ENCODE measurements at regions not wholly inside any gene's neighbourhood (a gene's known extent, or its start where the extent isn't known, plus 50 kb on each side); places are given as distances from the start of the nearest gene placed in this dataset.

DNA sequence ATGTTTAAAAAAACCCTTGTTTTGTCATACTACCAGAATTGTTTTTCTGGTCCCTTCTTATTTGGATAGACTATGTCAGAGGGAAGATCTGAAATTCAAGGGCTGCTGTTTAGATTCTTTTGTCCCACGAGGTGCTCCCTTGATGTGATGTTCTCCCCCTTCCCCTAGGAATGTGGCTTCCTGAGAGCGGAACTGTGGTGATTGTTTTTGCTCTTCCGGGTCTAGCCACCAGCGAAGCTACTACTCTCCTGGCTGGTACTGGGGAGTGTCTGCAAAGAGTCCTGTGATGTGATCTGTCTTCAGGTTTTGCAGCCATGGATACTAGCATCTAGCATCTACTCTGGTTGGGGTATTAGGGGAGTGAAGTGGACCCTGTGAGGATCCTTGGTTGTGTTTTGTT, 271.1 kb downstream of the DCAF12L2 start:
- no peaks in the 10 kb centered on the region for H3F3A ChIP-seq (ENCODE audit: insufficient read depth, low read length)
- H3K27ac ChIP-seq (ENCODE audit: low read depth, low read length, poor library complexity, severe bottlenecking), result no peak overlapping the region
- H3K79me2 ChIP-seq (ENCODE audit: insufficient read depth, low read length), result no peaks in the 10 kb centered on the region
- no peak overlapping the region for H2AFZ ChIP-seq (ENCODE audit: low read length)
- H3K4me2 ChIP-seq (ENCODE audit: low read length), result no peak overlapping the region
- TF ChIP-seq, protein P1, sequence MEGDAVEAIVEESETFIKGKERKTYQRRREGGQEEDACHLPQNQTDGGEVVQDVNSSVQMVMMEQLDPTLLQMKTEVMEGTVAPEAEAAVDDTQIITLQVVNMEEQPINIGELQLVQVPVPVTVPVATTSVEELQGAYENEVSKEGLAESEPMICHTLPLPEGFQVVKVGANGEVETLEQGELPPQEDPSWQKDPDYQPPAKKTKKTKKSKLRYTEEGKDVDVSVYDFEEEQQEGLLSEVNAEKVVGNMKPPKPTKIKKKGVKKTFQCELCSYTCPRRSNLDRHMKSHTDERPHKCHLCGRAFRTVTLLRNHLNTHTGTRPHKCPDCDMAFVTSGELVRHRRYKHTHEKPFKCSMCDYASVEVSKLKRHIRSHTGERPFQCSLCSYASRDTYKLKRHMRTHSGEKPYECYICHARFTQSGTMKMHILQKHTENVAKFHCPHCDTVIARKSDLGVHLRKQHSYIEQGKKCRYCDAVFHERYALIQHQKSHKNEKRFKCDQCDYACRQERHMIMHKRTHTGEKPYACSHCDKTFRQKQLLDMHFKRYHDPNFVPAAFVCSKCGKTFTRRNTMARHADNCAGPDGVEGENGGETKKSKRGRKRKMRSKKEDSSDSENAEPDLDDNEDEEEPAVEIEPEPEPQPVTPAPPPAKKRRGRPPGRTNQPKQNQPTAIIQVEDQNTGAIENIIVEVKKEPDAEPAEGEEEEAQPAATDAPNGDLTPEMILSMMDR (IDR thresholded peaks at IDR 0.05; ENCODE audit: low read length), result no peak
- TF ChIP-seq EZH2 (IDR thresholded peaks at IDR 0.05; ENCODE audit: borderline replicate concordance, low read length), result no peak
- no peaks in the 10 kb centered on the region for H3K27me3 ChIP-seq (ENCODE audit: insufficient read depth, low read length)
- H3K4me1 ChIP-seq (ENCODE audit: insufficient read depth, low read length, severe bottlenecking), result no peaks in the 10 kb centered on the region
- H4K20me1 ChIP-seq (ENCODE audit: insufficient read depth, low read length), result no peaks in the 10 kb centered on the region
- no peaks in the 10 kb centered on the region for H3K36me3 ChIP-seq (ENCODE audit: insufficient read depth, low read length)
- no peak overlapping the region for H3K4me3 ChIP-seq (ENCODE audit: low read depth, low read length, poor library complexity, severe bottlenecking)
- no peaks in the 10 kb centered on the region for H3K9me3 ChIP-seq (ENCODE audit: low read length)
- no peaks in the 10 kb centered on the region for H3K9me2 ChIP-seq (ENCODE audit: low read depth, low read length)
- H3K9ac ChIP-seq (ENCODE audit: low read length), result no peak overlapping the region

DNA sequence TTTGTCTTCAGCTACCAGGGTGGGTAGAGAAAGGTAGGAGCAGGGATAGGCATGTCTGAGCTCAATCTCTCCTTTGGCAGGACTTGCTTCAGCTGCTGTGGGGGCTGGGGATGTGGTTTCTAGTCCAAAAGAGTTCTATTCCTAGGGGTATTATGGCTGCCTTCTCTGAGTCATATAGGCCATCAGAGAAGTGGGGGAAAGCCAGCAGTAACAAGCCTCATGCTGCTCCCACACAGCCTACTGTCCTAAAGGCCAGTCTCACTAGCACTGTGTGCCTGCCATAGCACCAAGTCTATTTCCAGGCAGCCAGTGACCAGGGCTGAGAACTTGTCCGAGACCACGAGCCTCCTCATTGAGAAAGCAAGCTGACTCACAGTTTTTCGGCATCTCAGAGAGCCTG, 270.6 kb downstream of the DCAF12L2 start:
- Histone ChIP-seq H3K9me2 (ENCODE audit: low read depth, low read length) (no peaks in the 10 kb centered on the region), H3K9ac (ENCODE audit: low read length) (no peak overlapping the region), H2AFZ (ENCODE audit: low read length) (no peak overlapping the region), H3K4me2 (ENCODE audit: low read length) (no peak overlapping the region), H4K20me1 (ENCODE audit: insufficient read depth, low read length) (no peaks in the 10 kb centered on the region), H3K9me3 (ENCODE audit: low read length) (no peaks in the 10 kb centered on the region), H3K27ac (ENCODE audit: low read depth, low read length, poor library complexity, severe bottlenecking) (no peak overlapping the region), H3K79me2 (ENCODE audit: insufficient read depth, low read length) (no peaks in the 10 kb centered on the region), H3F3A (ENCODE audit: insufficient read depth, low read length) (no peaks in the 10 kb centered on the region), H3K27me3 (ENCODE audit: insufficient read depth, low read length) (no peaks in the 10 kb centered on the region), H3K4me1 (ENCODE audit: insufficient read depth, low read length, severe bottlenecking) (no peaks in the 10 kb centered on the region), H3K4me3 (ENCODE audit: low read depth, low read length, poor library complexity, severe bottlenecking) (no peak overlapping the region), H3K36me3 (ENCODE audit: insufficient read depth, low read length) (no peaks in the 10 kb centered on the region)
- TF ChIP-seq, protein P1 (IDR thresholded peaks at IDR 0.05; ENCODE audit: low read length), result no peak
- TF ChIP-seq EZH2 (IDR thresholded peaks at IDR 0.05; ENCODE audit: borderline replicate concordance, low read length), result no peak

DNA sequence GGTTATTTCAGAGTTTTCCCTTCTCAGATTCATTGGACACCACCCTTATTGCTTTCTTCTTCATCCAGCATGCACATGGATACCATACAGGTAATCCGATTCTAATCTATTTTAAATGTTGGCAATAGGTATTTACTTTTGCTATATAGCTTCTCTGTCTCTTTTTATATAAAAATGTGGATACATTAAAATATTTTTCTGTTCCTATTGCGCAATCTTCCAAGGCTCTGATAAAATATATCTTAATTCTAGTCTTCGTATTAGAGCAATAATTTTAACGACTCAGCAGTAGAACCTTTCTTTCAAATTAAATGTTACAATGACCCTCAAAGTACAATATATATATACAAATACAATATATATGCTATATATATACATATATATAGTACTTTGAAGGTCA, 239.8 kb downstream of the DCAF12L2 start:
- Histone ChIP-seq H3K4me3 (ENCODE audit: low read depth, low read length, poor library complexity, severe bottlenecking) (no peak overlapping the region), H3F3A (ENCODE audit: insufficient read depth, low read length) (no peaks in the 10 kb centered on the region), H3K9me3 (ENCODE audit: low read length) (no peaks in the 10 kb centered on the region), H3K4me2 (ENCODE audit: low read length) (no peak overlapping the region), H3K27ac (ENCODE audit: low read depth, low read length, poor library complexity, severe bottlenecking) (no peak overlapping the region), H3K27me3 (ENCODE audit: insufficient read depth, low read length) (no peaks in the 10 kb centered on the region), H3K36me3 (ENCODE audit: insufficient read depth, low read length) (no peaks in the 10 kb centered on the region), H3K9me2 (ENCODE audit: low read depth, low read length) (no peaks in the 10 kb centered on the region), H4K20me1 (ENCODE audit: insufficient read depth, low read length) (no peaks in the 10 kb centered on the region), H3K4me1 (ENCODE audit: insufficient read depth, low read length, severe bottlenecking) (no peaks in the 10 kb centered on the region), H3K79me2 (ENCODE audit: insufficient read depth, low read length) (no peaks in the 10 kb centered on the region), H2AFZ (ENCODE audit: low read length) (no peak overlapping the region), H3K9ac (ENCODE audit: low read length) (no peak overlapping the region)
- no peak for TF ChIP-seq EZH2 (IDR thresholded peaks at IDR 0.05; ENCODE audit: borderline replicate concordance, low read length)
- TF ChIP-seq, protein P1 (IDR thresholded peaks at IDR 0.05; ENCODE audit: low read length), result no peak
